ENCODE measurements at regions not wholly inside any gene's neighbourhood (a gene's known extent, or its start where the extent isn't known, plus 50 kb on each side); places are given as distances from the start of the nearest gene placed in this dataset.

- no peak for DNase-seq (ENCODE audit: low spot score)
These were observed 61.4 kb downstream of the DDX53 start for GRCh38 chrX:23061116-23061515.

GRCh38 chrX:23062359-23062758 is 62.6 kb downstream of the DDX53 start:
- no peak for DNase-seq (ENCODE audit: low spot score)

GRCh38 chrX:23066588-23067281 is 67.0 kb downstream of the DDX53 start:
- DNase-seq (ENCODE audit: low spot score), result no peak

- peak; percentile 1 for DNase-seq (ENCODE audit: low spot score)
These were observed 75.7 kb downstream of the DDX53 start for GRCh38 chrX:23075461-23075860.

GRCh38 chrX:23079347-23079746 is 79.6 kb downstream of the DDX53 start:
- DNase-seq (ENCODE audit: low spot score), result peak; percentile 1

- DNase-seq (ENCODE audit: low spot score), result no peak
These were observed 101.1 kb downstream of the DDX53 start for GRCh38 chrX:23100826-23101225.

GRCh38 chrX:23103546-23103945 is 103.8 kb downstream of the DDX53 start:
- DNase-seq (ENCODE audit: low spot score), result no peak

GRCh38 chrX:23114241-23114640 is 114.5 kb downstream of the DDX53 start:
- no peak for DNase-seq (ENCODE audit: low spot score)

GRCh38 chrX:23115651-23116050 is 115.9 kb downstream of the DDX53 start:
- DNase-seq (ENCODE audit: low spot score), result no peak

- no peak for DNase-seq (ENCODE audit: low spot score)
These were observed 118.4 kb downstream of the DDX53 start for GRCh38 chrX:23118163-23118562.

- DNase-seq (ENCODE audit: low spot score), result no peak
These were observed 119.2 kb downstream of the DDX53 start for GRCh38 chrX:23118890-23119527.

GRCh38 chrX:23127586-23127985 is 127.8 kb downstream of the DDX53 start:
- DNase-seq (ENCODE audit: low spot score), result no peak

GRCh38 chrX:23133551-23133950 is 133.8 kb downstream of the DDX53 start:
- DNase-seq (ENCODE audit: low spot score), result no peak

GRCh38 chrX:23134136-23134535 is 134.4 kb downstream of the DDX53 start:
- no peak for DNase-seq (ENCODE audit: low spot score)

- no peak for DNase-seq (ENCODE audit: low spot score)
These were observed 137.1 kb downstream of the DDX53 start for GRCh38 chrX:23136816-23137215.

- no peak for DNase-seq (ENCODE audit: low spot score)
These were observed 166.4 kb upstream of the PTCHD1 start for GRCh38 chrX:23168291-23168690.

- no peak for DNase-seq (ENCODE audit: low spot score)
These were observed 148.7 kb upstream of the PTCHD1 start for GRCh38 chrX:23185951-23186350.

GRCh38 chrX:23187819-23188218 is 146.8 kb upstream of the PTCHD1 start:
- DNase-seq (ENCODE audit: low spot score), result no peak

GRCh38 chrX:23194885-23195554 is 139.6 kb upstream of the PTCHD1 start:
- no peak for DNase-seq (ENCODE audit: low spot score)

- no peak for DNase-seq (ENCODE audit: low spot score)
These were observed 138.9 kb upstream of the PTCHD1 start for GRCh38 chrX:23195761-23196160.

- no peak for DNase-seq (ENCODE audit: low spot score)
These were observed 132.9 kb upstream of the PTCHD1 start for GRCh38 chrX:23201706-23202105.

GRCh38 chrX:23202326-23202725 is 132.3 kb upstream of the PTCHD1 start:
- no peak for DNase-seq (ENCODE audit: low spot score)

- DNase-seq (ENCODE audit: low spot score), result no peak
These were observed 111.5 kb upstream of the PTCHD1 start for GRCh38 chrX:23223169-23223568.
